Nephron progenitor cell (in vitro differentiated cells): ENCODE measurements at regions not wholly inside any gene's neighbourhood (a gene's known extent, or its start where the extent isn't known, plus 50 kb on each side); places are given as distances from the start of the nearest gene placed in this dataset.

Source experiments
- DNase-seq: peaks from one replicate; pipeline ENCODE4 v3.0.0; 2021
- H3K27ac Mint-ChIP-seq: 2 replicates; pipeline ENCODE4 v1.8.0; 2021; ENCODE audit warnings: mild to moderate bottlenecking, moderate library complexity, mixed read lengths
- H3K27me3 Mint-ChIP-seq: 2 replicates; pipeline ENCODE4 v1.8.0; 2021; ENCODE audit warnings: mild to moderate bottlenecking, low read depth, mixed read lengths; ENCODE audit not compliant: poor library complexity
- H3K36me3 Mint-ChIP-seq: 2 replicates; pipeline ENCODE4 v1.8.0; 2021; ENCODE audit warnings: low read depth, mixed read lengths
- H3K4me1 Mint-ChIP-seq: 2 replicates; pipeline ENCODE4 v1.8.0; 2021; ENCODE audit warnings: mixed read lengths
- H3K4me3 Mint-ChIP-seq: 2 replicates; pipeline ENCODE4 v1.8.0; 2021; ENCODE audit warnings: mild to moderate bottlenecking, moderate library complexity, mixed read lengths
- H3K9me3 Mint-ChIP-seq: 2 replicates; pipeline ENCODE4 v1.8.0; 2021; ENCODE audit warnings: mild to moderate bottlenecking, moderate library complexity, mixed read lengths
- CTCF ChIP-seq: fragments of 200-600 bp; sonication (generic); IDR thresholded peaks from 2 replicates; pipeline ENCODE4 v1.5.0; 2021; ENCODE audit warnings: antibody characterized with exemption

- no peaks in the 10 kb centered on the region for H3K4me1 Mint-ChIP-seq
- no peak for TF ChIP-seq CTCF
Observed at GRCh38 chr21:17911628-17912027, 92.5 kb upstream of the C21orf91 start.

GRCh38 chr21:17903929-17904639 lies 84.9 kb upstream of the C21orf91 start:
- no peak for DNase-seq
- Mint-ChIP-seq H3K4me3 (no peak overlapping the region), H3K36me3 (peaks cover 9% of the 10 kb centered on the region), H3K27me3 (no peaks in the 10 kb centered on the region), H3K9me3 (peaks cover 24% of the 10 kb centered on the region), H3K4me1 (peaks cover 5% of the 10 kb centered on the region), H3K27ac (no peak overlapping the region)
- no peak for TF ChIP-seq CTCF

More at GRCh38 chr21:17911628-17912027, 92.5 kb upstream of the C21orf91 start:
- H3K4me3 Mint-ChIP-seq: no peak overlapping the region
- H3K27ac Mint-ChIP-seq: no peak overlapping the region
- H3K9me3 Mint-ChIP-seq: peaks cover 2% of the 10 kb centered on the region
- DNase-seq: no peak
- no peaks in the 10 kb centered on the region for H3K36me3 Mint-ChIP-seq
- H3K27me3 Mint-ChIP-seq: no peaks in the 10 kb centered on the region

- Mint-ChIP-seq H3K9me3 (peaks cover 32% of the 10 kb centered on the region), H3K36me3 (peaks cover 9% of the 10 kb centered on the region), H3K27ac (peak overlapping the region; percentile 25), H3K27me3 (no peaks in the 10 kb centered on the region), H3K4me1 (peaks cover 5% of the 10 kb centered on the region), H3K4me3 (no peak overlapping the region)
- no peak for TF ChIP-seq CTCF
- DNase-seq: no peak
Observed at GRCh38 chr21:17903029-17903806, 84.1 kb upstream of the C21orf91 start.

DNA sequence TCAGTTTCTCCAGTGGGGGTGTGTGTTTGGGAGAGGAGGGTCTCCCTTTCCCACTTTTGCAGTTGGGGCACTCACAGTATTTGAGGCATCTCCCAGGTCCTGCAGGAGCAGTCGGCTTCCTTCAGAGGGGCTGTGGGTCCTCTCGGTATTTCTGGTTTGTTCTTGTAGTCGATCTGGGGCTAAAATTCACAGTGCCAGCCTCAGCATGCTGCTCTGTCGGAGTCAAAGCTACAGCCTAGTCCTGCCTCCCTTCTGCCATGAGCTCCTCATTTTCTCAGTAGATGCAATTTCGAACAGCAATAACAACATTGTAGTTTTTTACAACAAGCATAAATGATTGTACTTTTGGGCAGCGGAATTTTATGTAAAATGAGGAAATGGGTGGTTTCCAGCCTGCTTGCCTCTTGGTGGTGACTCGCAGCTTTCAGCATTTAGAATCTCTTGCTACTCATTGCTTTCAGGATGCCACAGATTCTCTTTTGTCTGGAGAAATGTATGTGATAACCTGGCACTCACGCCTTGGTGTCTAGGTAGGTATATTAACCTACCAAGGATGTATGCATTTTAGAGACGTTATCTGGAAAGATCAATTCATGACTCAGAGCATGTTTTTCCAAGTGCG lies 82.4 kb upstream of the C21orf91 start:
- H3K4me1 Mint-ChIP-seq: peaks cover 5% of the 10 kb centered on the region
- H3K27ac Mint-ChIP-seq: peak overlapping the region; percentile 41
- H3K27me3 Mint-ChIP-seq: no peaks in the 10 kb centered on the region
- no peak for TF ChIP-seq CTCF
- H3K4me3 Mint-ChIP-seq: no peak overlapping the region
- peaks cover 9% of the 10 kb centered on the region for H3K36me3 Mint-ChIP-seq
- no peak for DNase-seq
- peaks cover 46% of the 10 kb centered on the region for H3K9me3 Mint-ChIP-seq

GRCh38 chr21:17900990-17901385 lies 81.8 kb upstream of the C21orf91 start:
- Mint-ChIP-seq H3K4me1 (peaks cover 5% of the 10 kb centered on the region), H3K9me3 (peaks cover 52% of the 10 kb centered on the region), H3K27me3 (no peaks in the 10 kb centered on the region), H3K4me3 (no peak overlapping the region), H3K36me3 (peaks cover 9% of the 10 kb centered on the region), H3K27ac (no peak overlapping the region)
- DNase-seq: no peak
- TF ChIP-seq CTCF: no peak
